CD4-positive, alpha-beta T cell (primary cell): ENCODE measurements at regions not wholly inside any gene's neighbourhood (a gene's known extent, or its start where the extent isn't known, plus 50 kb on each side); places are given as distances from the start of the nearest gene placed in this dataset.
A peak's percentile ranks its signal among the peaks of the same experiment; 100 is the strongest.

Experiments
- ATAC-seq: fragments of 200-7000 bp; cut with Tn5 transposase; one replicate; pipeline ENCODE4 v1.10.0; 2022; ENCODE audit warnings: mild to moderate bottlenecking; ENCODE audit not compliant: poor library complexity
- CTCF ChIA-PET: fragments of 350-600 bp; sonication (Branson Sonifier 250); formaldehyde crosslinking; loops from one replicate; lab custom pipeline; 2021; ENCODE audit warnings: antibody characterized with exemption, inconsistent platforms; lab: Charles Lee
- POLR2A ChIA-PET: fragments of 350-600 bp; sonication (Branson Sonifier 250); formaldehyde crosslinking; loops from one replicate; lab custom pipeline; 2021; ENCODE audit warnings: antibody characterized with exemption, inconsistent platforms; lab: Charles Lee
- DNase-seq, 14 experiments: peaks; one replicate each; pipeline ENCODE4 v3.0.0-alpha.2; 2013 to 2020; ENCODE audit warnings: mixed read lengths in 2 of 14
- H3K27ac ChIP-seq, 2 donors: one replicate each; pipeline versions ENCODE4 v1.5.1 to v1.7.0; 2013; ENCODE audit warnings: low read length in 2 of 2, low read depth in 1 of 2, mild to moderate bottlenecking in 1 of 2
- H3K27me3 ChIP-seq, 2 experiments: 1 replicate in 1 of 2; 2 replicates in 1 of 2; pipeline versions ENCODE4 v1.6.1 to v1.7.0; 2013; ENCODE audit warnings: low read length in 2 of 2, control low read depth in 1 of 2, mild to moderate bottlenecking in 1 of 2, moderate library complexity in 1 of 2; ENCODE audit not compliant: insufficient read depth in 2 of 2, control insufficient read depth in 1 of 2
- H3K36me3 ChIP-seq: one replicate; pipeline ENCODE4 v1.6.1; 2013; ENCODE audit warnings: low read length, control low read depth; ENCODE audit not compliant: insufficient read depth
- H3K4me1 ChIP-seq: one replicate; pipeline ENCODE4 v1.6.1; 2013; ENCODE audit warnings: low read length, control low read depth; ENCODE audit not compliant: insufficient read depth
- H3K4me3 ChIP-seq: one replicate; pipeline ENCODE4 v1.5.1; 2013; ENCODE audit warnings: mild to moderate bottlenecking, low read length, moderate library complexity
- H3K9me3 ChIP-seq, 2 experiments: 1 replicate in 1 of 2; 2 replicates in 1 of 2; pipeline versions ENCODE4 v1.6.1 to v1.7.0; 2013; ENCODE audit warnings: low read length in 2 of 2, mild to moderate bottlenecking in 2 of 2, control low read depth in 1 of 2, moderate library complexity in 1 of 2; ENCODE audit not compliant: control insufficient read depth in 1 of 2, insufficient read depth in 1 of 2
- H3K27ac Mint-ChIP-seq: one replicate; pipeline ENCODE4 v1.8.0; 2020; ENCODE audit warnings: mixed read lengths
- H3K27me3 Mint-ChIP-seq: one replicate; pipeline ENCODE4 v1.8.0; 2021; ENCODE audit warnings: mixed read lengths
- H3K36me3 Mint-ChIP-seq: one replicate; pipeline ENCODE4 v1.8.0; 2021; ENCODE audit warnings: low read depth, mixed read lengths
- H3K4me1 Mint-ChIP-seq: one replicate; pipeline ENCODE4 v1.8.0; 2021; ENCODE audit warnings: low read depth, mixed read lengths
- H3K4me3 Mint-ChIP-seq: one replicate; pipeline ENCODE4 v1.8.0; 2020; ENCODE audit warnings: mild to moderate bottlenecking, mixed read lengths
- H3K9me3 Mint-ChIP-seq: one replicate; pipeline ENCODE4 v1.8.0; 2020; ENCODE audit warnings: mixed read lengths
- intact Hi-C, 2 experiments: fragments of 100-400 bp; cut with DNase I in 1 of 2; cut with micrococcal nuclease in 1 of 2; formaldehyde crosslinking; loops; one replicate each; pipeline versions ENCODE4 v1.15.1 to v1.9.0; 2023 to 2025; cut with DNase I, micrococcal nuclease
- TF ChIP-seq, protein P1 (sequence below): fragments of 200-600 bp; IDR thresholded peaks from one replicate; pipeline ENCODE4 v1.8.0; 2022; ENCODE audit warnings: antibody characterized with exemption, mild to moderate bottlenecking

DNA sequence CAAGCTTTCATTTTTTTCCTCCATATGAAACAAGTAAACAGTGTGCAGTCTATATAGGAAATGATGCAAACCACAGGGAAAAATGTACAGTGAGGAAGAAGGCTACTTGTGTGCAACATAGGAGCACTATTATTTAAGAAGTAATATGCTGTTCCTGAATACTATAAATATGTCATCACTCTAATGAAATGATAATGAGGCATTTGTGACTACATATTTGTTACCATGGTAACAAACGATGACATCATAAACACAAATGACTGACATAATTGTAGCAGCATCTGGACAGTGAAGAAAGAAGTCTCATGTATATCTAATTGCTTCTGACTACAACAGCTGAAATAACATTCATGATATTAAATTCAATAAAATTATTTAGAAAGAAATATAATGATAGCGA, 164.8 kb downstream of the C7orf25 start:
- no peaks in the 10 kb centered on the region for H3K4me1 ChIP-seq
- ChIA-PET CTCF (no interaction called here), POLR2A (no interaction called here)
- TF ChIP-seq, protein P1, sequence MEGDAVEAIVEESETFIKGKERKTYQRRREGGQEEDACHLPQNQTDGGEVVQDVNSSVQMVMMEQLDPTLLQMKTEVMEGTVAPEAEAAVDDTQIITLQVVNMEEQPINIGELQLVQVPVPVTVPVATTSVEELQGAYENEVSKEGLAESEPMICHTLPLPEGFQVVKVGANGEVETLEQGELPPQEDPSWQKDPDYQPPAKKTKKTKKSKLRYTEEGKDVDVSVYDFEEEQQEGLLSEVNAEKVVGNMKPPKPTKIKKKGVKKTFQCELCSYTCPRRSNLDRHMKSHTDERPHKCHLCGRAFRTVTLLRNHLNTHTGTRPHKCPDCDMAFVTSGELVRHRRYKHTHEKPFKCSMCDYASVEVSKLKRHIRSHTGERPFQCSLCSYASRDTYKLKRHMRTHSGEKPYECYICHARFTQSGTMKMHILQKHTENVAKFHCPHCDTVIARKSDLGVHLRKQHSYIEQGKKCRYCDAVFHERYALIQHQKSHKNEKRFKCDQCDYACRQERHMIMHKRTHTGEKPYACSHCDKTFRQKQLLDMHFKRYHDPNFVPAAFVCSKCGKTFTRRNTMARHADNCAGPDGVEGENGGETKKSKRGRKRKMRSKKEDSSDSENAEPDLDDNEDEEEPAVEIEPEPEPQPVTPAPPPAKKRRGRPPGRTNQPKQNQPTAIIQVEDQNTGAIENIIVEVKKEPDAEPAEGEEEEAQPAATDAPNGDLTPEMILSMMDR, result no peak
- H3K36me3 ChIP-seq, result no peaks in the 10 kb centered on the region
- H3K27me3 Mint-ChIP-seq, result no peaks in the 10 kb centered on the region
- no peak overlapping the region for H3K27ac Mint-ChIP-seq
- H3K36me3 Mint-ChIP-seq, result no peaks in the 10 kb centered on the region
- H3K9me3 Mint-ChIP-seq, result no peaks in the 10 kb centered on the region
- H3K27me3 ChIP-seq, result no peaks in the 10 kb centered on the region
- intact Hi-C loops, result no loop called here
- H3K9me3 ChIP-seq, result no peaks in the 10 kb centered on the region
- no peak overlapping the region for H3K27ac ChIP-seq
- no peaks in the 10 kb centered on the region for H3K4me1 Mint-ChIP-seq
- H3K4me3 ChIP-seq, result no peak overlapping the region
- H3K4me3 Mint-ChIP-seq, result no peak overlapping the region
- ATAC-seq (no peak), DNase-seq (no peak)

DNA sequence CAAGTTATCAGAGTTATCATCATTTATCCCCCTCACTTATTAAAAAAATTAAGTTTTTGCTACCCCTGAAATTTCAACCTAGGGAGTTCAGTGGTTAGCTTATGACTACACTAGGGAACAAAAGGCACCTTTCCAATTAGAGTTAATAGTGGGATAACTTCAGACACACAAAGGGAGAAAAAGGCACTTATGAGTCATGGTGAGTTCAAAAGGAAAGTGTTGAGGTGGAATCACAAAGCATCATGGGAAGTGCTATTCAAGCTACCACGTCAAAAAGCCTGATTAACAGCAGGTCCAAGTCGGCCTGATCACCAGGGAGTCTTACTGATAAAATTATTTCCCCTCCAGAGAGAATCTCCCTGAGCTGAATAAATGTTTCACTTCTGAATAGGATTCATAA, 165.7 kb downstream of the C7orf25 start:
- intact Hi-C loops, result no loop called here
- Mint-ChIP-seq H3K4me1 (no peaks in the 10 kb centered on the region), H3K4me3 (no peak overlapping the region), H3K9me3 (no peaks in the 10 kb centered on the region), H3K36me3 (no peaks in the 10 kb centered on the region), H3K27ac (no peak overlapping the region), H3K27me3 (no peaks in the 10 kb centered on the region)
- Histone ChIP-seq H3K36me3 (no peaks in the 10 kb centered on the region), H3K4me1 (no peaks in the 10 kb centered on the region), H3K4me3 (no peak overlapping the region), H3K27ac (no peak overlapping the region), H3K9me3 (no peaks in the 10 kb centered on the region), H3K27me3 (no peaks in the 10 kb centered on the region)
- CTCF ChIA-PET, result no interaction called here
- ATAC-seq (no peak), DNase-seq (no peak)
- TF ChIP-seq, protein P1, result no peak
- POLR2A ChIA-PET, result no interaction called here

DNA sequence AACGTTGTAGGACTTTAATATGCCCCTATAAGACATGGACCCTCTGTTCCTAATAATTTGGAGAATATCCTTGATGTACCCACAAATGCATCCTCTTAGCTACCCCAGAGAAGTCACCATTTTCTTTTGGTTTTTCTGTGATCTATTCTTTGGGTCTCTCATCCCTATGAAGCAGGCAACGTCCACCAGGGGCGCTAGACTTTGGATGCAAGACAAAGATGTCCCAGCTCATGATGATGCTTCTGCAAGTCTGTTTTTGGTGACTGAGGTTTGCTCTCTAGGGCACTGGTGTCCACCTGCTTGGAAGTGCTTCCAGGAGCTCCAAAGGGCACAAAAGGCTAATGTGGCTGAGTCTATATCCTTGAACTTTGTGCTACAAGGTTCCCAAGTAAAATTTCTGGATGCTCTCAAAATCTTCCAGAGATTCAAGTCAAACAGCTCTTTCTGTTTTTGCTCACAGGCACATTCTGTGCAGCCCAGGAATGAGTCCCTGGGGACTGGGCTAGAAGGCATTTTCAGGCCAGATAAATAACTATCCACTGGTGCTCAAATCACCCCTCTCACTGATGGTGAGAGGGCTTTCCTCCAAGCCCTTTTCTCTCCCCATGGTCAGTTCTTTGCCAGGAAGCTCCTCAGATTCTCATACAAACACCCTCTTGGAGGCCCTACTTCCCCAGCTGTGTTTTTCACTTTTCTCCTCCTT, 166.4 kb downstream of the C7orf25 start:
- CTCF ChIA-PET, result no interaction called here
- H3K9me3 ChIP-seq, result no peaks in the 10 kb centered on the region
- no peak for ATAC-seq
- H3K27ac ChIP-seq, result no peak overlapping the region
- Mint-ChIP-seq H3K36me3 (no peaks in the 10 kb centered on the region), H3K27me3 (no peaks in the 10 kb centered on the region), H3K27ac (no peak overlapping the region), H3K4me1 (no peaks in the 10 kb centered on the region), H3K4me3 (no peak overlapping the region), H3K9me3 (no peaks in the 10 kb centered on the region)
- TF ChIP-seq, protein P1, result peak; percentile 32
- no peaks in the 10 kb centered on the region for H3K36me3 ChIP-seq
- no peak overlapping the region for H3K4me3 ChIP-seq
- no peaks in the 10 kb centered on the region for H3K4me1 ChIP-seq
- DNase-seq, result peak in 2 of 14 experiments; percentile 2 to 15
- intact Hi-C loops, result no loop called here
- POLR2A ChIA-PET, result no interaction called here
- no peaks in the 10 kb centered on the region for H3K27me3 ChIP-seq
